Type B pancreatic cell (in vitro differentiated cells): ENCODE measurements at regions not wholly inside any gene's neighbourhood (a gene's known extent, or its start where the extent isn't known, plus 50 kb on each side); places are given as distances from the start of the nearest gene placed in this dataset.

Experiments
- DNase-seq: peaks from one replicate; pipeline ENCODE4 v3.0.0; 2021; ENCODE audit warnings: mixed read lengths; ENCODE audit not compliant: unreplicated experiment; ENCODE audit errors: extremely low spot score
- H3K27ac Mint-ChIP-seq: 2 replicates; pipeline ENCODE4 v1.8.0; 2021; ENCODE audit warnings: mild to moderate bottlenecking, mixed read lengths
- H3K27me3 Mint-ChIP-seq: 2 replicates; pipeline ENCODE4 v1.8.0; 2021; ENCODE audit warnings: mixed read lengths
- H3K36me3 Mint-ChIP-seq: 2 replicates; pipeline ENCODE4 v1.8.0; 2021; ENCODE audit warnings: mixed read lengths
- H3K4me1 Mint-ChIP-seq: one replicate; pipeline ENCODE4 v1.8.0; 2021; ENCODE audit warnings: mixed read lengths; ENCODE audit not compliant: unreplicated experiment
- H3K4me3 Mint-ChIP-seq: 2 replicates; pipeline ENCODE4 v1.8.0; 2021; ENCODE audit warnings: mild to moderate bottlenecking, mixed read lengths
- H3K9me3 Mint-ChIP-seq: 2 replicates; pipeline ENCODE4 v1.8.0; 2021; ENCODE audit warnings: mixed read lengths
- CTCF ChIP-seq: fragments of 200-600 bp; sonication (generic); conservative IDR thresholded peaks from 2 replicates; pipeline ENCODE4 v1.5.0; 2021; ENCODE audit warnings: antibody characterized with exemption, mild to moderate bottlenecking

DNA sequence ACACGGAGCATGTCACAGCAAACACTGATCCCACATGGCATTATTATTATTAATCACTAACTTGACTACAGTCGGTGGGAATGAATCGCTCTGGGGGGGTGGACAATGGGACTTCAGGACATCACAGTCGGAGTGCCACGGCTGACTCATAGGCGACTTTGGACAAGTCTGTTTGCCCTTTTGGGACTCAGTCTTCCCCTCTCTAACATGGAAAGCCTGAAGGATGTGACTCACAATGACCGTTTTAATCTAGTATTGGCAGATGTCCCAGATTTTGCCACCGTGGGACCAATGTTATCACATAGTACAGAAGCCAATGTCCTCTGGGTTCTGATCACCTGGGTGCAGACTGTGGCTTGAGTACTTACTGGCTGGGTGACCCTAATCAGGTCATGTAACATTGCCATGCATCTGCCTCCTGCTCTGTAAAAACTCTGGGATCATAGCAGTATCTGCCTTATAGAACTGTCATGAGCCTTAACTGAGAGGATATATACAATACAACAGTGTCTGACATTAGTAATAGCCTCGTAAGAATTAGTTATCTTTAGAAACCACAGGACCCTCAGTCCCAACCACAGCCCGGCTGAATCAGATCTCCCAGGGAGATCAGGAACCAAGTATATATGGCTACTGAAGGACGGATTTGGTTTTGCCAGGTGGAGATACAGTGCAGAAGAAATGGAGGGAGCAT is 362.6 kb downstream of the BCL11B start:
- Mint-ChIP-seq H3K9me3 (no peaks in the 10 kb centered on the region), H3K4me3 (no peak overlapping the region), H3K4me1 (peaks cover 41% of the 10 kb centered on the region), H3K36me3 (no peaks in the 10 kb centered on the region), H3K27me3 (peaks cover 4% of the 10 kb centered on the region), H3K27ac (no peak overlapping the region)
- TF ChIP-seq CTCF, result no peak
- no peak for DNase-seq

- H3K9me3 Mint-ChIP-seq, result no peaks in the 10 kb centered on the region
- no peak for TF ChIP-seq CTCF
- DNase-seq, result no peak
- H3K4me1 Mint-ChIP-seq, result peaks cover 47% of the 10 kb centered on the region
- no peaks in the 10 kb centered on the region for H3K36me3 Mint-ChIP-seq
- peaks cover 4% of the 10 kb centered on the region for H3K27me3 Mint-ChIP-seq
- H3K4me3 Mint-ChIP-seq, result no peak overlapping the region
- no peak overlapping the region for H3K27ac Mint-ChIP-seq
These were observed 361.9 kb downstream of the BCL11B start for GRCh38 chr14:98910061-98910460.

DNA sequence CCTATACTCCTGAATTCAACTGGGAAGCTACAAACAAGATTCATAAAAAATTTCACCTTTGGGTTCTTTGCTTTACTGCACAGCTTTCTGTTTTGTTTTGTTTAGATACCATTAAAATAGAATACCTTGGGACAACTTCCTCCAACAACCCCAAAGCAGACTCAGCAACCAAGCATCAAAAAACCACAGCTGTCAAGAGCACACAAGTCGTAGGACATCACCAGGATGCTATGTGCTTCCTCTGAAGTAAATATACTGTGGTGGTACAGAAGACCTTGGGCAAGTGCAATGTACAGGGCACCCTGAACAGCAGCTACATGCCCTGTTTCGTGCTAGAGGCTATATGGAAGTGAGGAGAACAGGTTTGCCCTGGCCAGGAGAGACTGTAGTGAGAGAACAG is 359.3 kb downstream of the BCL11B start:
- Mint-ChIP-seq H3K27ac (no peak overlapping the region), H3K27me3 (peaks cover 9% of the 10 kb centered on the region), H3K4me3 (no peak overlapping the region), H3K9me3 (no peaks in the 10 kb centered on the region), H3K36me3 (no peaks in the 10 kb centered on the region), H3K4me1 (peaks cover 47% of the 10 kb centered on the region)
- no peak for DNase-seq
- TF ChIP-seq CTCF, result no peak

DNA sequence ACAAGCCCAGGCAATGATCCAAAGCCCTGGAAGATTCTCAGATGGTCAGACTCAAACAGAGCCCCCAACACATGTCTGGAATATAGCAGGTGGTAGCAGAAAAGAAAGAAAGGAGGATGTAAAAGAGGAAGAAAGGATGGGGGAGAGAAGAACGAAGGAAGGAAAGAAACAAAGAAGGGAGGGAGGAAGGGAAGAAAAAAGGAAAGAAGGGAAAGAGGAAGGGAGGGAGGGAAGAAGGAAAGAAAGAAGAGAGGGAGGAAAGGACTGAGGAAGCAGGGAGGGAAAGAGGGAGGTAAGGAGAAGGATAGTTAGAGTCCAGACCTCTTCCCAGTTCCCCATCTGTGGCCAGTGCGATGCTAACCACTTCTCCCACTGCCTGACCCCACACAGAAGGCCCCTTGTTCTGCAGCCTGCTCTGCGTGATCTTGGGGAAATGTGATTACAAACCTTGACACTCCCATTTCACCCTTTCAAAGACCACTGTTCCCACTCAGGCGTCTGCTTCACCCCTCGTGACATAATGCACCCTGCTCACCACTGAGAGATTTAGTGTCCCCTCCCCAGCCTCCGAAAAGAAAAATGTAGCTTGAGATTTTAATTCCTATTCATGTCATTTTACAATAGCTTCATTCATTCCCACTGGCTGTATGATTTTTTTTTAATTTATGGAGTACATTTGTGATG is 357.9 kb downstream of the BCL11B start:
- H3K9me3 Mint-ChIP-seq, result no peaks in the 10 kb centered on the region
- peak overlapping the region; percentile 5 for H3K4me3 Mint-ChIP-seq
- H3K27me3 Mint-ChIP-seq, result peaks cover 9% of the 10 kb centered on the region
- no peak for DNase-seq
- TF ChIP-seq CTCF, result no peak
- no peak overlapping the region for H3K27ac Mint-ChIP-seq
- H3K4me1 Mint-ChIP-seq, result peaks cover 45% of the 10 kb centered on the region
- H3K36me3 Mint-ChIP-seq, result no peaks in the 10 kb centered on the region

DNA sequence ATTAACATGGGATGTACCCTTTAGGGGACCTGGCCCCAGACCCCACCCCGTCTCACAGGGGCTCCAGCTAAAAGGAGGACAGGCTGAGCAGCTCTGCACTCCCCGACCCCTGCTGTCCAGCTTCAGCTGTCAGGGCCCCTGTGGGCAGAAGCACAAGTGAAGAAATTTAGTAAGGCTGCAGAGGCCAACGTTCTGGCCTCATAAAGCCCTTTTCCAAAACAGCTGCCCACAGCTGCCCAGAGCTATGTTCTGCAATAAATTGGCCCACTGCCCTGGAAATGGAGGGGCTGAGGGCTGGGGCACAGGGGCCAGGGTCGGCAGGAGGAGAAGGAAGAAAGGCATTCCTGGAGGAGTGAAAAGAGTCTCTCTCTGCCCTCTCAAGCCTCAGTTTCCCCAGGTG is 357.1 kb downstream of the BCL11B start:
- H3K4me3 Mint-ChIP-seq, result no peak overlapping the region
- no peaks in the 10 kb centered on the region for H3K36me3 Mint-ChIP-seq
- DNase-seq, result no peak
- H3K27me3 Mint-ChIP-seq, result peaks cover 9% of the 10 kb centered on the region
- no peaks in the 10 kb centered on the region for H3K9me3 Mint-ChIP-seq
- no peak overlapping the region for H3K27ac Mint-ChIP-seq
- TF ChIP-seq CTCF, result no peak
- H3K4me1 Mint-ChIP-seq, result peaks cover 39% of the 10 kb centered on the region
